Activated CD4-positive, alpha-beta T cell treated with anti-CD3 and anti-CD28 coated beads for 4 hours (primary cell): ENCODE measurements at regions not wholly inside any gene's neighbourhood (a gene's known extent, or its start where the extent isn't known, plus 50 kb on each side); places are given as distances from the start of the nearest gene placed in this dataset.

Experiments used
- DNase-seq, 2 donors: peaks; one replicate each; pipeline ENCODE4 v3.0.0-alpha.2; 2020

GRCh38 chr22:49213731-49214352 is 613.8 kb downstream of the BRD1 start:
- DNase-seq, result no peak

GRCh38 chr22:49212466-49212865 is 615.2 kb downstream of the BRD1 start:
- DNase-seq, result no peak

- DNase-seq, result no peak
Observed at GRCh38 chr22:49212002-49212401, 615.7 kb downstream of the BRD1 start.

- no peak for DNase-seq
Observed at GRCh38 chr22:49211176-49211575, 616.5 kb downstream of the BRD1 start.

- no peak for DNase-seq
Observed at GRCh38 chr22:49210606-49211005, 617.1 kb downstream of the BRD1 start.

- DNase-seq, result no peak
Observed at GRCh38 chr22:49209452-49210195, 618.0 kb downstream of the BRD1 start.

- no peak for DNase-seq
Observed at GRCh38 chr22:49208768-49209252, 618.9 kb downstream of the BRD1 start.

GRCh38 chr22:49208004-49208402 is 619.7 kb downstream of the BRD1 start:
- no peak for DNase-seq

GRCh38 chr22:49207008-49208003 is 620.4 kb downstream of the BRD1 start:
- no peak for DNase-seq

- DNase-seq, result no peak
Observed at GRCh38 chr22:49206281-49206680, 621.4 kb downstream of the BRD1 start.

GRCh38 chr22:49205483-49205800 is 622.2 kb downstream of the BRD1 start:
- DNase-seq, result no peak

- no peak for DNase-seq
Observed at GRCh38 chr22:49204599-49205482, 622.8 kb downstream of the BRD1 start.

- no peak for DNase-seq
Observed at GRCh38 chr22:49203859-49204598, 623.6 kb downstream of the BRD1 start.

GRCh38 chr22:49203091-49203858 is 624.4 kb downstream of the BRD1 start:
- no peak for DNase-seq

- no peak for DNase-seq
Observed at GRCh38 chr22:49202226-49202625, 625.4 kb downstream of the BRD1 start.

GRCh38 chr22:49201046-49201970 is 626.4 kb downstream of the BRD1 start:
- DNase-seq, result no peak

- no peak for DNase-seq
Observed at GRCh38 chr22:49199224-49199623, 628.4 kb downstream of the BRD1 start.

- DNase-seq, result no peak
Observed at GRCh38 chr22:49198705-49199084, 629.0 kb downstream of the BRD1 start.

GRCh38 chr22:49197986-49198704 is 629.5 kb downstream of the BRD1 start:
- no peak for DNase-seq
